ENCODE measurements at regions not wholly inside any gene's neighbourhood (a gene's known extent, or its start where the extent isn't known, plus 50 kb on each side); places are given as distances from the start of the nearest gene placed in this dataset.
"Not testable (repeated sequence)": the region's sequence is repeated elsewhere in the genome, so short reads cannot be mapped to it uniquely, and the experiment has no call there.

GRCh38 chr11:92550411-92550810 lies 325.8 kb downstream of the FAT3 start:
- no peak for DNase-seq

GRCh38 chr11:92550871-92551270 lies 326.3 kb downstream of the FAT3 start:
- DNase-seq: no peak

GRCh38 chr11:92552942-92553341 lies 328.3 kb downstream of the FAT3 start:
- DNase-seq: no peak

GRCh38 chr11:92554688-92555087 lies 330.1 kb downstream of the FAT3 start:
- DNase-seq: no peak

- DNase-seq: no peak
These were observed 331.8 kb downstream of the FAT3 start for GRCh38 chr11:92556431-92556830.

- DNase-seq: no peak
These were observed 333.3 kb downstream of the FAT3 start for GRCh38 chr11:92557879-92558278.

GRCh38 chr11:92558323-92558722 lies 333.7 kb downstream of the FAT3 start:
- DNase-seq: no peak

GRCh38 chr11:92569726-92570125 lies 345.1 kb downstream of the FAT3 start:
- no peak for DNase-seq

GRCh38 chr11:92572559-92572958 lies 347.9 kb downstream of the FAT3 start:
- no peak for DNase-seq

GRCh38 chr11:92576315-92576714 lies 351.7 kb downstream of the FAT3 start:
- no peak for DNase-seq

- DNase-seq: no peak
These were observed 356.3 kb downstream of the FAT3 start for GRCh38 chr11:92580908-92581307.

GRCh38 chr11:92588393-92588792 lies 363.8 kb downstream of the FAT3 start:
- DNase-seq: no peak

GRCh38 chr11:92589512-92589911 lies 364.9 kb downstream of the FAT3 start:
- DNase-seq: no peak

GRCh38 chr11:92591521-92591920 lies 366.9 kb downstream of the FAT3 start:
- DNase-seq: no peak

- no peak for DNase-seq
These were observed 369.6 kb downstream of the FAT3 start for GRCh38 chr11:92594251-92594650.

- no peak for DNase-seq
These were observed 370.4 kb downstream of the FAT3 start for GRCh38 chr11:92595052-92595451.

GRCh38 chr11:92596596-92597317 lies 372.1 kb downstream of the FAT3 start:
- DNase-seq: no peak

- DNase-seq: no peak
These were observed 368.4 kb upstream of the MTNR1B start for GRCh38 chr11:92601048-92601447.

- no peak for DNase-seq
These were observed 363.8 kb upstream of the MTNR1B start for GRCh38 chr11:92605667-92606066.

GRCh38 chr11:92607969-92608722 lies 361.3 kb upstream of the MTNR1B start:
- no peak for DNase-seq

GRCh38 chr11:92611157-92611556 lies 358.3 kb upstream of the MTNR1B start:
- DNase-seq: no peak

GRCh38 chr11:92618020-92618419 lies 351.4 kb upstream of the MTNR1B start:
- not testable (repeated sequence) for DNase-seq

GRCh38 chr11:92623055-92623454 lies 346.4 kb upstream of the MTNR1B start:
- DNase-seq: no peak

- no peak for DNase-seq
These were observed 343.6 kb upstream of the MTNR1B start for GRCh38 chr11:92625894-92626293.

- no peak for DNase-seq
These were observed 342.8 kb upstream of the MTNR1B start for GRCh38 chr11:92626624-92627023.

Data from NCI-H1436 (cell line).